Sigmoid colon (tissue), 4 donors: ENCODE measurements at regions not wholly inside any gene's neighbourhood (a gene's known extent, or its start where the extent isn't known, plus 50 kb on each side); places are given as distances from the start of the nearest gene placed in this dataset.

Source experiments
- EP300 ChIP-seq, 4 donors: sonication (generic); formaldehyde crosslinking; IDR thresholded peaks; one replicate each; pipeline ENCODE4 v1.6.1; 2017; ENCODE audit warnings: antibody characterized with exemption in 4 of 4
- POLR2A ChIP-seq, 2 donors: fragments of 450-650 bp; IDR thresholded peaks; one replicate each; pipeline ENCODE4 v1.6.1; 2016; ENCODE audit warnings: antibody characterized with exemption in 2 of 2, mild to moderate bottlenecking in 2 of 2, moderate library complexity in 2 of 2
- TF ChIP-seq, protein P1 (sequence below), 4 experiments: fragments of 450-650 bp in 3 of 4; fragments of 200-600 bp in 1 of 4; IDR thresholded peaks; one replicate each; pipeline ENCODE4 v1.5.1; 2016 to 2019; ENCODE audit warnings: antibody characterized with exemption in 4 of 4, mild to moderate bottlenecking in 3 of 4, moderate library complexity in 2 of 4

GRCh38 chr2:129765678-129766351 is 213.7 kb upstream of the RAB6C start:
- no peak for TF ChIP-seq POLR2A (IDR thresholded peaks at IDR 0.05)
- TF ChIP-seq, protein P1, sequence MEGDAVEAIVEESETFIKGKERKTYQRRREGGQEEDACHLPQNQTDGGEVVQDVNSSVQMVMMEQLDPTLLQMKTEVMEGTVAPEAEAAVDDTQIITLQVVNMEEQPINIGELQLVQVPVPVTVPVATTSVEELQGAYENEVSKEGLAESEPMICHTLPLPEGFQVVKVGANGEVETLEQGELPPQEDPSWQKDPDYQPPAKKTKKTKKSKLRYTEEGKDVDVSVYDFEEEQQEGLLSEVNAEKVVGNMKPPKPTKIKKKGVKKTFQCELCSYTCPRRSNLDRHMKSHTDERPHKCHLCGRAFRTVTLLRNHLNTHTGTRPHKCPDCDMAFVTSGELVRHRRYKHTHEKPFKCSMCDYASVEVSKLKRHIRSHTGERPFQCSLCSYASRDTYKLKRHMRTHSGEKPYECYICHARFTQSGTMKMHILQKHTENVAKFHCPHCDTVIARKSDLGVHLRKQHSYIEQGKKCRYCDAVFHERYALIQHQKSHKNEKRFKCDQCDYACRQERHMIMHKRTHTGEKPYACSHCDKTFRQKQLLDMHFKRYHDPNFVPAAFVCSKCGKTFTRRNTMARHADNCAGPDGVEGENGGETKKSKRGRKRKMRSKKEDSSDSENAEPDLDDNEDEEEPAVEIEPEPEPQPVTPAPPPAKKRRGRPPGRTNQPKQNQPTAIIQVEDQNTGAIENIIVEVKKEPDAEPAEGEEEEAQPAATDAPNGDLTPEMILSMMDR (IDR thresholded peaks at IDR 0.05): no peak
- no peak for TF ChIP-seq EP300 (IDR thresholded peaks at IDR 0.05)
